Lower leg skin (tissue), 3 donors: ENCODE measurements at regions not wholly inside any gene's neighbourhood (a gene's known extent, or its start where the extent isn't known, plus 50 kb on each side); places are given as distances from the start of the nearest gene placed in this dataset.

ENCODE experiments used
- CTCF ChIP-seq, 3 donors: fragments of 450-650 bp; IDR thresholded peaks; one replicate each; pipeline ENCODE4 v1.5.1; 2016; ENCODE audit warnings: antibody characterized with exemption in 3 of 3, mild to moderate bottlenecking in 3 of 3, moderate library complexity in 2 of 3
- POLR2A ChIP-seq, 2 donors: fragments of 450-650 bp; IDR thresholded peaks; one replicate each; pipeline ENCODE4 v1.6.1; 2016 to 2017; ENCODE audit warnings: antibody characterized with exemption in 2 of 2, mild to moderate bottlenecking in 1 of 2, moderate library complexity in 1 of 2

DNA sequence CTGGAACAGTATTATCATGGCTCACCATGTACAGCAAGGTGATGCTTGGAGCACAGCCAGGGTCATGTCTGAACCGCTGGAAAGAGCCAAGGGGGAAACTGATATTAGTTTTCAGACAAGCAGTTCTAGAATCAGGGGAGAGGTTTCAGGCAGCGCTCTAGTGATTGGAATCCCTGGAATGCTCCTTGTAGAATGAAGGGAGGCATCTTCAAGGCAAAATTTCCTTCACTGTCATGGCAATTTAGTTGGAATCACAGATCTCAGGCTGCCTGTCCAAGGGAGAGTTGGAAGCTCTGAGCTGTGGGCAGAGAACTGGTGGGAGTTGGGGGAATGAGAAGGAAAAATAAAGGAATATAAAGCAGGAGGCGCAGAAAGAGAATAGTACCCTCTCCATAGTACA, 737.1 kb downstream of the PTPRU start:
- TF ChIP-seq CTCF (IDR thresholded peaks at IDR 0.05) (no peak), POLR2A (IDR thresholded peaks at IDR 0.05) (no peak)
